BJ (cell line): ENCODE measurements at regions not wholly inside any gene's neighbourhood (a gene's known extent, or its start where the extent isn't known, plus 50 kb on each side); places are given as distances from the start of the nearest gene placed in this dataset.

ENCODE experiments used
- CTCF ChIA-PET: fragments of 350-600 bp; formaldehyde crosslinking; extraction: SDS; loops from one replicate; lab custom pipeline; 2021; ENCODE audit warnings: antibody characterized with exemption, inconsistent platforms; lab: Yijun Ruan, JAX
- POLR2A ChIA-PET: fragments of 300-600 bp; sonication (Branson Sonifier 250); formaldehyde crosslinking; extraction: SDS; loops from one replicate; lab custom pipeline; 2021; ENCODE audit warnings: antibody characterized with exemption; lab: Charles Lee
- DNase-seq: peaks from one replicate; pipeline ENCODE4 v3.0.0-alpha.2; 2011; ENCODE audit warnings: low read depth
- H3K27me3 ChIP-seq: 2 replicates; pipeline ENCODE4 v1.6.0; 2011; ENCODE audit warnings: low read length; ENCODE audit not compliant: control insufficient read depth, insufficient read depth
- H3K36me3 ChIP-seq: 2 replicates; pipeline ENCODE4 v1.5.1; 2011; ENCODE audit warnings: low read length; ENCODE audit not compliant: control insufficient read depth, insufficient read depth
- H3K4me3 ChIP-seq: 2 replicates; pipeline ENCODE4 v1.5.1; 2011; ENCODE audit warnings: low read depth, mild to moderate bottlenecking, control low read depth, low read length
- CTCF ChIP-seq: IDR thresholded peaks from 2 replicates; pipeline ENCODE4 v1.5.1; 2011; ENCODE audit warnings: low read depth, mild to moderate bottlenecking, control low read depth, inconsistent platforms, low read length, moderate library complexity; ENCODE audit not compliant: insufficient read depth

- no peak for TF ChIP-seq CTCF
- H3K27me3 ChIP-seq, result no peaks in the 10 kb centered on the region
- no peak overlapping the region for H3K4me3 ChIP-seq
- ChIA-PET CTCF (no interaction called here), POLR2A (no interaction called here)
- DNase-seq, result no peak
- H3K36me3 ChIP-seq, result no peaks in the 10 kb centered on the region
These were observed 1110.2 kb downstream of the TAF11L14 start for GRCh38 chr5:18744441-18744840.

GRCh38 chr5:18745042-18745987 is 1111.1 kb downstream of the TAF11L14 start:
- peak overlapping the region; percentile 17; the same call in 1 of the 2 replicates for H3K4me3 ChIP-seq
- no peak for TF ChIP-seq CTCF
- no peak for DNase-seq
- H3K27me3 ChIP-seq, result no peaks in the 10 kb centered on the region
- H3K36me3 ChIP-seq, result no peaks in the 10 kb centered on the region
- POLR2A ChIA-PET, result no interaction called here
- CTCF ChIA-PET, result no interaction called here

- Histone ChIP-seq H3K4me3 (peak overlapping the region; percentile 19), H3K27me3 (no peaks in the 10 kb centered on the region), H3K36me3 (no peaks in the 10 kb centered on the region)
- CTCF ChIA-PET, result no interaction called here
- POLR2A ChIA-PET, result no interaction called here
- no peak for DNase-seq
- TF ChIP-seq CTCF, result no peak
These were observed 1111.8 kb downstream of the TAF11L14 start for GRCh38 chr5:18745988-18746615.

GRCh38 chr5:18749763-18750162 is 1115.5 kb downstream of the TAF11L14 start:
- ChIA-PET POLR2A (no interaction called here), CTCF (no interaction called here)
- Histone ChIP-seq H3K27me3 (no peaks in the 10 kb centered on the region), H3K36me3 (no peaks in the 10 kb centered on the region), H3K4me3 (no peak overlapping the region)
- no peak for DNase-seq
- TF ChIP-seq CTCF, result no peak

GRCh38 chr5:18752317-18752716 is 1118.1 kb downstream of the TAF11L14 start:
- POLR2A ChIA-PET, result no interaction called here
- no peak for DNase-seq
- Histone ChIP-seq H3K27me3 (no peaks in the 10 kb centered on the region), H3K4me3 (no peak overlapping the region), H3K36me3 (no peaks in the 10 kb centered on the region)
- CTCF ChIA-PET, result no interaction called here
- no peak for TF ChIP-seq CTCF
